WTC11 (cell line): ENCODE measurements at regions not wholly inside any gene's neighbourhood (a gene's known extent, or its start where the extent isn't known, plus 50 kb on each side); places are given as distances from the start of the nearest gene placed in this dataset.

Source experiments
- CREM ChIP-seq: sonication (generic); formaldehyde crosslinking; IDR thresholded peaks from 2 replicates; pipeline ENCODE4 v1.8.1; 2022; ENCODE audit warnings: mild to moderate bottlenecking, missing genetic modification reagents, moderate library complexity
- KAT7 ChIP-seq: sonication (generic); formaldehyde crosslinking; IDR thresholded peaks from 2 replicates; pipeline ENCODE4 v1.8.1; 2023; ENCODE audit warnings: missing genetic modification reagents, mild to moderate bottlenecking, borderline replicate concordance
- NR1H2 ChIP-seq: sonication (generic); formaldehyde crosslinking; IDR thresholded peaks from 2 replicates; pipeline ENCODE4 v1.9.0; 2021; ENCODE audit warnings: mild to moderate bottlenecking, moderate library complexity, missing genetic modification reagents
- RORB ChIP-seq: fragments of 250-450 bp; sonication (Bioruptor Pico); IDR thresholded peaks from 2 replicates; pipeline ENCODE4 v1.9.0; 2021; ENCODE audit warnings: mild to moderate bottlenecking
- TP53 ChIP-seq: sonication (generic); formaldehyde crosslinking; IDR thresholded peaks from 2 replicates; pipeline ENCODE4 v1.8.1; 2023; ENCODE audit warnings: mild to moderate bottlenecking, missing genetic modification reagents
- ZNF138 ChIP-seq: sonication (generic); formaldehyde crosslinking; conservative IDR thresholded peaks from 2 replicates; pipeline ENCODE4 v1.8.1; 2022; ENCODE audit warnings: mild to moderate bottlenecking, moderate library complexity, missing genetic modification reagents
- ZNF423 ChIP-seq: fragments of 250-450 bp; sonication (Bioruptor Pico); IDR thresholded peaks from 2 replicates; pipeline ENCODE4 v2.1.2; 2022; ENCODE audit warnings: mild to moderate bottlenecking, moderate library complexity
- TF ChIP-seq, protein P1 (sequence below): fragments of 200-600 bp; IDR thresholded peaks from 2 replicates; pipeline ENCODE4 v1.8.0; 2022; ENCODE audit warnings: antibody characterized with exemption
- TF ChIP-seq, protein P2 (sequence below): sonication (generic); formaldehyde crosslinking; IDR thresholded peaks from 2 replicates; pipeline ENCODE4 v1.8.1; 2022; ENCODE audit warnings: low read depth, mild to moderate bottlenecking, moderate library complexity, missing genetic modification reagents, borderline replicate concordance
- TF ChIP-seq, protein P3 (sequence below): sonication (generic); formaldehyde crosslinking; IDR thresholded peaks from 2 replicates; pipeline ENCODE4 v1.8.1; 2022; ENCODE audit warnings: mild to moderate bottlenecking, moderate library complexity, missing genetic modification reagents
- TF ChIP-seq, protein P4 (sequence below): sonication (generic); formaldehyde crosslinking; conservative IDR thresholded peaks from 2 replicates; pipeline ENCODE4 v1.8.1; 2022; ENCODE audit warnings: mild to moderate bottlenecking, missing genetic modification reagents
- TF ChIP-seq, protein P5 (sequence below): fragments of 250-450 bp; sonication (Bioruptor Pico); IDR thresholded peaks from 2 replicates; pipeline ENCODE4 v2.1.2; 2022; ENCODE audit warnings: mild to moderate bottlenecking, moderate library complexity

DNA sequence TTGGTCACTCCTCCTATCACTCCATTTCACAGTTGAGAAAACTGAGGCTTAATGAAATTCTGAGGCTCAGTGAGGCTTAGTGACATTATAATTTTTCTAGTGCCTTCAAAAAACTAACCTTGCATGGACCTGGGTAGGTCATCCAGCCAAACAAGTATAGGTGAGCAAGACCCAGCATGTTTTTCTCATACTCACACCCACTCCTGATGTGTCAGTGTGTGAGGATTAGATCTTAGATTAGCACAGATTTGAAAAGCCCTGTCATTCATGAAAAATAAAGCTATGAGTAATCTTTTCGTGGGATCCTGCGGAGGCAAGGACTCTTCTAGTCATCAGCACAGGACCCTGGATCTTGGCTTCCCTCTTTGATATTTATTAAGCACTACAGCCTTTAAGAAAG is 146.7 kb downstream of the CHIC2 start:
- TF ChIP-seq, protein P1, sequence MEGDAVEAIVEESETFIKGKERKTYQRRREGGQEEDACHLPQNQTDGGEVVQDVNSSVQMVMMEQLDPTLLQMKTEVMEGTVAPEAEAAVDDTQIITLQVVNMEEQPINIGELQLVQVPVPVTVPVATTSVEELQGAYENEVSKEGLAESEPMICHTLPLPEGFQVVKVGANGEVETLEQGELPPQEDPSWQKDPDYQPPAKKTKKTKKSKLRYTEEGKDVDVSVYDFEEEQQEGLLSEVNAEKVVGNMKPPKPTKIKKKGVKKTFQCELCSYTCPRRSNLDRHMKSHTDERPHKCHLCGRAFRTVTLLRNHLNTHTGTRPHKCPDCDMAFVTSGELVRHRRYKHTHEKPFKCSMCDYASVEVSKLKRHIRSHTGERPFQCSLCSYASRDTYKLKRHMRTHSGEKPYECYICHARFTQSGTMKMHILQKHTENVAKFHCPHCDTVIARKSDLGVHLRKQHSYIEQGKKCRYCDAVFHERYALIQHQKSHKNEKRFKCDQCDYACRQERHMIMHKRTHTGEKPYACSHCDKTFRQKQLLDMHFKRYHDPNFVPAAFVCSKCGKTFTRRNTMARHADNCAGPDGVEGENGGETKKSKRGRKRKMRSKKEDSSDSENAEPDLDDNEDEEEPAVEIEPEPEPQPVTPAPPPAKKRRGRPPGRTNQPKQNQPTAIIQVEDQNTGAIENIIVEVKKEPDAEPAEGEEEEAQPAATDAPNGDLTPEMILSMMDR = no peak
- TF ChIP-seq ZNF423 (CRISPR knock-in tag) (no peak), KAT7 (CRISPR knock-in tag) (no peak), CREM (CRISPR knock-in tag) (no peak), ZNF138 (CRISPR knock-in tag) (no peak), TP53 (CRISPR knock-in tag) (no peak), RORB (no peak), NR1H2 (CRISPR knock-in tag) (no peak)
- TF ChIP-seq, protein P2, sequence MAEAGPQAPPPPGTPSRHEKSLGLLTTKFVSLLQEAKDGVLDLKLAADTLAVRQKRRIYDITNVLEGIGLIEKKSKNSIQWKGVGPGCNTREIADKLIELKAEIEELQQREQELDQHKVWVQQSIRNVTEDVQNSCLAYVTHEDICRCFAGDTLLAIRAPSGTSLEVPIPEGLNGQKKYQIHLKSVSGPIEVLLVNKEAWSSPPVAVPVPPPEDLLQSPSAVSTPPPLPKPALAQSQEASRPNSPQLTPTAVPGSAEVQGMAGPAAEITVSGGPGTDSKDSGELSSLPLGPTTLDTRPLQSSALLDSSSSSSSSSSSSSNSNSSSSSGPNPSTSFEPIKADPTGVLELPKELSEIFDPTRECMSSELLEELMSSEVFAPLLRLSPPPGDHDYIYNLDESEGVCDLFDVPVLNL = no peak
- TF ChIP-seq, protein P3, sequence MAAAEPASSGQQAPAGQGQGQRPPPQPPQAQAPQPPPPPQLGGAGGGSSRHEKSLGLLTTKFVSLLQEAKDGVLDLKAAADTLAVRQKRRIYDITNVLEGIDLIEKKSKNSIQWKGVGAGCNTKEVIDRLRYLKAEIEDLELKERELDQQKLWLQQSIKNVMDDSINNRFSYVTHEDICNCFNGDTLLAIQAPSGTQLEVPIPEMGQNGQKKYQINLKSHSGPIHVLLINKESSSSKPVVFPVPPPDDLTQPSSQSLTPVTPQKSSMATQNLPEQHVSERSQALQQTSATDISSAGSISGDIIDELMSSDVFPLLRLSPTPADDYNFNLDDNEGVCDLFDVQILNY (CRISPR knock-in tag) = no peak
- TF ChIP-seq, protein P4, sequence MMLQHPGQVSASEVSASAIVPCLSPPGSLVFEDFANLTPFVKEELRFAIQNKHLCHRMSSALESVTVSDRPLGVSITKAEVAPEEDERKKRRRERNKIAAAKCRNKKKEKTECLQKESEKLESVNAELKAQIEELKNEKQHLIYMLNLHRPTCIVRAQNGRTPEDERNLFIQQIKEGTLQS (CRISPR knock-in tag) = no peak
- TF ChIP-seq, protein P5, sequence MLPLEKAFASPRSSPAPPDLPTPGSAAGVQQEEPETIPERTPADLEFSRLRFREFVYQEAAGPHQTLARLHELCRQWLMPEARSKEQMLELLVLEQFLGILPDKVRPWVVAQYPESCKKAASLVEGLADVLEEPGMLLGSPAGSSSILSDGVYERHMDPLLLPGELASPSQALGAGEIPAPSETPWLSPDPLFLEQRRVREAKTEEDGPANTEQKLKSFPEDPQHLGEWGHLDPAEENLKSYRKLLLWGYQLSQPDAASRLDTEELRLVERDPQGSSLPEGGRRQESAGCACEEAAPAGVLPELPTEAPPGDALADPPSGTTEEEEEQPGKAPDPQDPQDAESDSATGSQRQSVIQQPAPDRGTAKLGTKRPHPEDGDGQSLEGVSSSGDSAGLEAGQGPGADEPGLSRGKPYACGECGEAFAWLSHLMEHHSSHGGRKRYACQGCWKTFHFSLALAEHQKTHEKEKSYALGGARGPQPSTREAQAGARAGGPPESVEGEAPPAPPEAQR (CRISPR knock-in tag) = no peak
